ENCODE measurements at regions not wholly inside any gene's neighbourhood (a gene's known extent, or its start where the extent isn't known, plus 50 kb on each side); places are given as distances from the start of the nearest gene placed in this dataset.

DNA sequence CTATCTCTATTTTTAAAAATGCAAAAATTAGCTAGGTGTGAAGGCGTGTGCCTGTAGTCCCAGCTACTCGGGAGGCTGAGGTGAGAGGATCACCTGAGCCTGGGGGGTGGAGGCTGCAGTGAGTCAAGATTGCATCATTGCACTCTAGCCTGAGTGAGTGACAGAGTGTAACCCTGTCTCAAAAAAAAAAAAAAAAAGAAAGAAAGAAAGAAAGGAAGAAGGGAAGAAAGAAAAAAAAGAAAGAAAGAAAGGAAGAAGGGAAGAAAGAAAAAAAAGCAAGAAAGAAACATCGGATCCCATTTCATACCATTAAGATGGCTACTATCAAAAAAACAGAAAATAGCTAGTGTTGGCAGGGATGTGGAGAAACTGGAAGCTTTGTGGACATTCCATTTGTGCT lies 136.8 kb upstream of the WNT4 start:
- TF ChIP-seq, protein P1, sequence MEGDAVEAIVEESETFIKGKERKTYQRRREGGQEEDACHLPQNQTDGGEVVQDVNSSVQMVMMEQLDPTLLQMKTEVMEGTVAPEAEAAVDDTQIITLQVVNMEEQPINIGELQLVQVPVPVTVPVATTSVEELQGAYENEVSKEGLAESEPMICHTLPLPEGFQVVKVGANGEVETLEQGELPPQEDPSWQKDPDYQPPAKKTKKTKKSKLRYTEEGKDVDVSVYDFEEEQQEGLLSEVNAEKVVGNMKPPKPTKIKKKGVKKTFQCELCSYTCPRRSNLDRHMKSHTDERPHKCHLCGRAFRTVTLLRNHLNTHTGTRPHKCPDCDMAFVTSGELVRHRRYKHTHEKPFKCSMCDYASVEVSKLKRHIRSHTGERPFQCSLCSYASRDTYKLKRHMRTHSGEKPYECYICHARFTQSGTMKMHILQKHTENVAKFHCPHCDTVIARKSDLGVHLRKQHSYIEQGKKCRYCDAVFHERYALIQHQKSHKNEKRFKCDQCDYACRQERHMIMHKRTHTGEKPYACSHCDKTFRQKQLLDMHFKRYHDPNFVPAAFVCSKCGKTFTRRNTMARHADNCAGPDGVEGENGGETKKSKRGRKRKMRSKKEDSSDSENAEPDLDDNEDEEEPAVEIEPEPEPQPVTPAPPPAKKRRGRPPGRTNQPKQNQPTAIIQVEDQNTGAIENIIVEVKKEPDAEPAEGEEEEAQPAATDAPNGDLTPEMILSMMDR (IDR thresholded peaks at IDR 0.05) = no peak
- TF ChIP-seq POLR2A (IDR thresholded peaks at IDR 0.05) = no peak
